ENCODE measurements at regions not wholly inside any gene's neighbourhood (a gene's known extent, or its start where the extent isn't known, plus 50 kb on each side); places are given as distances from the start of the nearest gene placed in this dataset.

DNA sequence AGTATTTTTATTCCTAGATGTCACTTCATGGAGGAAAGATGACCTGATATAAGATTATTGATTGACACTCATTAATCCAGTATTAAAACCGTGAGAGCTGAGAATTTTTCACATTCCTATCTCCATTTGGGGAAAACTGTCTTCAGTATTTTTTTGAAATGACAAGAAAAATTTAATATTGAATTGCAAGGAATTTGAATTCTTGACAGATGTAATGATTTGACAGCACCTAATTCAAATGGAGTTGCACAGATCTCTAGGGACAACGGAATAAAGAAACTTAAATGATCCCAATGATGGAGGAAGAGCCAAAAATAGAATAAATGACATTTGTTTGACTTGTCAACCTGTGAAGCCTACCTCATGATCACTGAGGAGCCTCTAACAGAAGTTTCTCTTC is 1591.4 kb downstream of the HACE1 start:
- peak; percentile 30 for DNase-seq (ENCODE audit: low read depth, low spot score)
- in situ Hi-C loops (cut with HindIII; ENCODE audit: low pct_unique_long_range_greater_than_20kb, low sequenced_read_pairs): no loop called here

- in situ Hi-C loops (cut with HindIII; ENCODE audit: low pct_unique_long_range_greater_than_20kb, low sequenced_read_pairs): no loop called here
- DNase-seq (ENCODE audit: low read depth, low spot score): no peak
Measured at GRCh38 chr6:103264020-103264419, 1595.7 kb downstream of the HACE1 start.

DNA sequence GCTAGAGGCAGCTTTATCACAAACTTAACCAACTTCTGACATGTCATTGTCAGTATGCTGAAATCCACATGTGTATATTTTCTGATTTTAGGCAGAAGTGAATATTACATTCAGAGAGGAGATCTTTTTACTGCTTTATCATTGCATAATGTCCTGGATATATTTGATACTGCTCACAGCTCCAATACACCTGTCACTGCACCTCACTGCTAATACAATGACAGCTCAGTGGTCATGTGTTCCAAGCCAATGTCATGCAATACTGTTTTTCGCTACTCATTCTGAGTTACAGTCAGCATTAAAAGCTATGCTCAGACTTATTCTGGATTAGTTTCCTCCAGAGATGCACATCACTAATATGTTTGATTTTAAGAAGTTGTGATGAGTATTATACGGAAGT is 1604.6 kb downstream of the HACE1 start:
- in situ Hi-C loops (cut with HindIII; ENCODE audit: low pct_unique_long_range_greater_than_20kb, low sequenced_read_pairs): no loop called here
- DNase-seq (ENCODE audit: low read depth, low spot score): no peak

- DNase-seq (ENCODE audit: low read depth, low spot score): peak; percentile 61
- in situ Hi-C loops (cut with HindIII; ENCODE audit: low pct_unique_long_range_greater_than_20kb, low sequenced_read_pairs): no loop called here
Measured at GRCh38 chr6:103236923-103237322, 1622.8 kb downstream of the HACE1 start.

DNA sequence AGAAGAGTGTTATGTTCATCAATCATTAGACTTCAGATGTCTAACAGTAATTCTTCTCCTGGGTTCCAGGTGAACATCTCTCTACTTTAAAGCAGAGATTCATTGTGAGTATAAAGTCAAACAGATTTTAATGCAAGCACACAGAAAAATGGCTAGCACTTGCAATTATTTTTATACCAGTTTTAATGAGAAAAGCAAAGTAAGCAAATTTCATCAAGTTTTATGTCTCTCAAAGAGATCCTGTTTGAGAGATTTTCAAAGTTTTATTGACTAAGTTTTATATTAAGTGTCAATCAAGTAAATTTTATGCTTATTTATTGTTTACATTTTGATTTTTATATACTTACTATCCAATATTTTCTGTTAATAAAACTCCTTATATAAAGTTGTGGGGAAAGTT is 1628.5 kb downstream of the HACE1 start:
- in situ Hi-C loops (cut with HindIII; ENCODE audit: low pct_unique_long_range_greater_than_20kb, low sequenced_read_pairs): no loop called here
- DNase-seq (ENCODE audit: low read depth, low spot score): no peak

- peak; percentile 21 for DNase-seq (ENCODE audit: low read depth, low spot score)
Measured at GRCh38 chr6:103215847-103216246, 1643.9 kb downstream of the HACE1 start.

GRCh38 chr6:103210686-103211085 is 1649.0 kb downstream of the HACE1 start:
- in situ Hi-C loops (cut with HindIII; ENCODE audit: low pct_unique_long_range_greater_than_20kb, low sequenced_read_pairs): no loop called here

More at GRCh38 chr6:103215847-103216246, 1643.9 kb downstream of the HACE1 start:
- in situ Hi-C loops (cut with HindIII; ENCODE audit: low pct_unique_long_range_greater_than_20kb, low sequenced_read_pairs): no loop called here

GRCh38 chr6:103198386-103198785 is 1661.3 kb downstream of the HACE1 start:
- in situ Hi-C loops (cut with HindIII; ENCODE audit: low pct_unique_long_range_greater_than_20kb, low sequenced_read_pairs): no loop called here
- DNase-seq (ENCODE audit: low read depth, low spot score): no peak

More at GRCh38 chr6:103210686-103211085, 1649.0 kb downstream of the HACE1 start:
- no peak for DNase-seq (ENCODE audit: low read depth, low spot score)

- no peak for DNase-seq (ENCODE audit: low read depth, low spot score)
- in situ Hi-C loops (cut with HindIII; ENCODE audit: low pct_unique_long_range_greater_than_20kb, low sequenced_read_pairs): no loop called here
Measured at GRCh38 chr6:103193413-103193812, 1666.3 kb downstream of the HACE1 start.

DNA sequence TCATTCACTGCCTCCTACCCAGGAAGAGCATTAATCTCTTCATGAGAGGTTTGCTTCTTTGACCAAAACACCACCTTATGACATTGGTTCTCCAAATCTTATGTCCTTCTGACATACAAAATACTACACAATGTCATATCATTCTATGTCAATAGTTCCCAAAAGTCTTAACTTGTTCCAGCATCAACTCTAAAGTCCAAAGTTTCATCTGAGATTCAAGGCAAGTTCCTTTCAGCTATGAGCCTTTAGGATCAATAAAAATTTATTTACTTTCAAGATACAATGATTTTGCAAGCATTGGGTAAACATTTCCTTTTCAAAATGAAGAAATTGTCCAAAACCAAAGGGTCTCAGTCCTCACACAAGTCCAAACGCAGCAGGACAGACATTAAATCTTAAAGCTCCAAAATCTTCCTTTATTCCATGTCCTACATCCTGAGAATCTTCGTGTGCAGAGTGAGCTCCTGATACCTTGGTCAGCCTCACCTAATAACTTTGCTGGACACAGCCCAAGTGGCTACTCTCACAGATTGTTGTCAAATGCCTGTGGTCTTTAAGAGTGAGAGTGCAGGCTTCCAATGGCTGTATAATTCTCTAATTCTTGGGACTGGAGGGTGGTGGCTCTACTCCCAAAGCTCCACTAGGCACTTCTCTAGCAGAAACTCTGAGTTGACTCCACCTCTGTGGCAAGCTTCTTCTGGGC is 1668.2 kb downstream of the HACE1 start:
- in situ Hi-C loops (cut with HindIII; ENCODE audit: low pct_unique_long_range_greater_than_20kb, low sequenced_read_pairs): no loop called here
- peak; percentile 52 for DNase-seq (ENCODE audit: low read depth, low spot score)

DNA sequence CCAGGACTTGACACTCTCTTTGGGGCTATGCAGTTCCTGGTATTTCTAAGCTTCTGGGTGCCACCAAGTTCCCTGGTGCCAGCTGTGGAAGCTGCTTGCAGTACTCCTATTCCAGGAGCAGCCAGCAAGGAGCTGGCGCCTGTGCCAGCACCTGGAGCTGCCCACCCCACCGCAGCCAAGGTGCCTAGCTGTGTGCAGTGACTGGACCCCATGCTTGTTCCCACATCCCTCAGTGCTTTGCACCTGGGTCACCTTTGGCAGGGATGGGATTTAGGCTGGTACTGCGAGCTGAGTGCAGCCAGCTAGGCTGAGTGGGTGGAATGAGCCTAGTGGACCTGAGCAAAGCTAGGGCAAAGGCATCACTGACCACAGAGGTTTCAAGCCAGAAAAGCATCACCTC is 1674.9 kb downstream of the HACE1 start:
- in situ Hi-C loops (cut with HindIII; ENCODE audit: low pct_unique_long_range_greater_than_20kb, low sequenced_read_pairs): no loop called here

GRCh38 chr6:103183831-103184411 is 1675.8 kb downstream of the HACE1 start:
- in situ Hi-C loops (cut with HindIII; ENCODE audit: low pct_unique_long_range_greater_than_20kb, low sequenced_read_pairs): no loop called here
- DNase-seq (ENCODE audit: low read depth, low spot score): no peak

More for the DNA sequence above, 1674.9 kb downstream of the HACE1 start:
- no peak for DNase-seq (ENCODE audit: low read depth, low spot score)

- no peak for DNase-seq (ENCODE audit: low read depth, low spot score)
- in situ Hi-C loops (cut with HindIII; ENCODE audit: low pct_unique_long_range_greater_than_20kb, low sequenced_read_pairs): no loop called here
Measured at GRCh38 chr6:103178193-103178592, 1681.5 kb downstream of the HACE1 start.

GRCh38 chr6:103177791-103178190 is 1681.9 kb downstream of the HACE1 start:
- no peak for DNase-seq (ENCODE audit: low read depth, low spot score)
- in situ Hi-C loops (cut with HindIII; ENCODE audit: low pct_unique_long_range_greater_than_20kb, low sequenced_read_pairs): no loop called here

DNA sequence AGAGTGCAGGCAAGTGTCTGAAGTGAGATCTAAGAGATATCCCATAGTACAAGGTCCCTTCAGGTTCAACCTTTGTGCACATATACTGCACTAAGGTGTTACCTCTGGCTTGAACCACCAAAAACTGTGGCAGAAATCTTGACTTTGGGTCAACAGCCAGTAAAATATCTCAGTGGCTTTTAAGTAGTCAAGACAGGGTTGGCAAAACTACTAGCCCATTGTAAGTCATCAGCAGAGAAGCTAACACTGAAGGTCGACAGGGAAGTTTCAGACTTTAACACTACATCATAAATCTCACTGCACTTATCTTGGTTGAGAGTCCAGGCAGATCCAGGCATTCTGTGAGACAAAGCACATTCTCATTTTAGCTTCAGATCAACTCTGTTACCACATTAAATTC is 1684.7 kb downstream of the HACE1 start:
- no peak for DNase-seq (ENCODE audit: low read depth, low spot score)
- in situ Hi-C loops (cut with HindIII; ENCODE audit: low pct_unique_long_range_greater_than_20kb, low sequenced_read_pairs): no loop called here

GRCh38 chr6:103167345-103168071 is 1692.2 kb downstream of the HACE1 start:
- no peak for DNase-seq (ENCODE audit: low read depth, low spot score)
- in situ Hi-C loops (cut with HindIII; ENCODE audit: low pct_unique_long_range_greater_than_20kb, low sequenced_read_pairs): no loop called here

DNA sequence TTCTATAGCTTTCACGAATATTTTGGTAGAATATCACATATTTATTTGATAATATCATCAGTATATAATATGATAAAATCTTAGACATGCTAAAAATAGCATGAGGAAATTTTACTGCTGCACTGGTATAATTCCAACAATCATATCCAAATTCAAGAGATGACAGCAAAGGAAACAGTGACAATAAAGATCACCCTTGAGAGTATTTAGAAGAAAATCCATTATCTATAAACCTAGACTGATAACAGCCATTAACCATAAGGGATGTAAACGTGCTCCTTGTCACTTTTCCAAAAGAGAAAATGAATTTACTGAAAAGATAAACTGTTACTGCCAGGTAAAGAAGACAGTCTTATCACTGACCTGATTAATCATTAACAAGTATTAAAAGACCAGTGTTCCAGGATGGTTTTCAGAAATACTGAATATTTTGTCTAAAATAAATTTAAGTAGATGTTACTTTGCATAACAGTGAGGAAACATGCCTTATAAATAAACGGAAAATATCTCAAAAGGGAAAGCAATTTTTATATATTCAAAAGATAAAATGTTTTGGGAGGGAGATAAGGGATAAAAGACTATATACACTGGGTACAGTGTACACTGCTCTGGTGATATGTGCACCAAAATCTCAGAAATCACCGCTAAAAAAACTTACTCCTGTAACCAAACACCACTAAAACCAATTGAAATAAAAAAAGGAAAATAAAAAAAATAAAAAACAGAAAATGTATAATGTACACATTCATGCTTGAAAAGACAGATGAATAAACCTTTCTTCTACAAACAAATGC is 1704.7 kb downstream of the HACE1 start:
- in situ Hi-C loops (cut with HindIII; ENCODE audit: low pct_unique_long_range_greater_than_20kb, low sequenced_read_pairs): no loop called here
- DNase-seq (ENCODE audit: low read depth, low spot score): no peak

GRCh38 chr6:103153016-103153415 is 1706.7 kb downstream of the HACE1 start:
- DNase-seq (ENCODE audit: low read depth, low spot score): no peak
- in situ Hi-C loops (cut with HindIII; ENCODE audit: low pct_unique_long_range_greater_than_20kb, low sequenced_read_pairs): no loop called here

Data from SK-MEL-5 (cell line).